ENCODE measurements at regions not wholly inside any gene's neighbourhood (a gene's known extent, or its start where the extent isn't known, plus 50 kb on each side); places are given as distances from the start of the nearest gene placed in this dataset.
"Not testable (repeated sequence)": the region's sequence is repeated elsewhere in the genome, so short reads cannot be mapped to it uniquely, and the experiment has no call there.

GRCh38 chr11:3476084-3476936 lies 97.4 kb upstream of the ZNF195 start:
- not testable (repeated sequence) for H3K27ac ChIP-seq; DNase-seq (ENCODE audit: low spot score); H3K4me3 ChIP-seq
- peak; percentile 13 for TF ChIP-seq CTCF (IDR thresholded peaks at IDR 0.05)

- not testable (repeated sequence) for H3K27ac ChIP-seq; DNase-seq (ENCODE audit: low spot score); H3K4me3 ChIP-seq
These were observed 90.0 kb upstream of the ZNF195 start for GRCh38 chr11:3468963-3469362.

DNA sequence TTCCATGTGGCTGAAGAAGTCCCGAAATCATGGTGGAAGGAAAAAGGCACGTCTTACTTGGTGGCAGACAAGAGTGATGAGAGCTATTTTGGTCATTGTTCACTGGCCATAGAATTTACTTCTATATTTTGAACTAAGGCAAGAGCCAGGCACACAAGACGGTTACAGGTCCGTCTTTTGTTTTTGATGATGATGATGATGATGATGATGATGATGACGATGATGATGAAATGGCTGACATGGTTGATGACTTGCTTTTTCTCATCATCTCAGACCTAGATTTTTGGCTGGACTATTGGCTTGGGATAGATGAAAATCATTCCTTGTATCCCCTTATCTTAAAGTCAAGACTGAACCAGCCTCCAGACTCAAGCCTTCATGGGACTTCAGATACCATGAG lies 88.7 kb upstream of the ZNF195 start:
- H3K4me3 ChIP-seq; H3K27ac ChIP-seq; DNase-seq (ENCODE audit: low spot score): not testable (repeated sequence)

DNA sequence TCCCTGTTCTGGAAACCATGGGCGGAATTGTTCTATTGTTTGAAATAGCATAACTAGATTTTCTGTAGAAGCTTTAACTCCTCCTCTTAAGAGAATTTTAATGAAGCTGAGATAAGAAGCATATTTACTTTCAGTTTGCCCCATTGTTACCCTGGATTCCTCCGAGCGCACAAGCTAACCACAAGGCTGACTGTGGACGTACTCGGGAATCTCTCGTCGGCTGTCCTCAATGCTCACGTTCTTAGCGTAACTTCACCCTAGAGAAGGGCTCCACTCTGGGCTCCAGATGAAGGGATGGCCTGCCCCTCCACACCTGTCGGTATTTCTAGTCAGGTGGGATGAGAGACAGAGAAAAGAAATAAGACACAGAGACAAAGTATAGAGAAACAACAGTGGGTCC lies 76.7 kb upstream of the ZNF195 start:
- not testable (repeated sequence) for DNase-seq (ENCODE audit: low spot score)

DNA sequence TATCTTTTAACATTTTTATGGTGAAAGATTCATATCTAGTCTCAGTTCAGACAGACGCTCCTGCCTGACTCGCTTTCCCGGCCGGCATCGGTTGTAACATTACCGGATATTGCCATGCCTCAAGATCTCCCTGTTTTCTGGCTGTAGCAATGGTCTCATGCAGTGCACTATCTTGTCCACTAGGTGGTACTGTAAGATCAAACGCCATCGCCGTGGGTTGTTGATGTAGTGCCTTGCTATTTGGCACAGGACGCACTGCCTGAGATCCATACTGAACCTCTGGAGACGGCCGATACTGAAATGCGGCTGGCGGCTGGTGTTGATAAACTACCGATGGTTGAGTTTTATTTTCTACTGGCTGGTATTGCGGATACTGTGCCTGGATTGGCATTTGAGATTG lies 75.9 kb upstream of the ZNF195 start:
- H3K27ac ChIP-seq; DNase-seq (ENCODE audit: low spot score): not testable (repeated sequence)
- TF ChIP-seq CTCF (IDR thresholded peaks at IDR 0.05) = peak; percentile 61
- H3K4me3 ChIP-seq = peak overlapping the region; percentile 29

More for the DNA sequence above, 76.7 kb upstream of the ZNF195 start:
- not testable (repeated sequence) for H3K27ac ChIP-seq, H3K4me3 ChIP-seq

DNA sequence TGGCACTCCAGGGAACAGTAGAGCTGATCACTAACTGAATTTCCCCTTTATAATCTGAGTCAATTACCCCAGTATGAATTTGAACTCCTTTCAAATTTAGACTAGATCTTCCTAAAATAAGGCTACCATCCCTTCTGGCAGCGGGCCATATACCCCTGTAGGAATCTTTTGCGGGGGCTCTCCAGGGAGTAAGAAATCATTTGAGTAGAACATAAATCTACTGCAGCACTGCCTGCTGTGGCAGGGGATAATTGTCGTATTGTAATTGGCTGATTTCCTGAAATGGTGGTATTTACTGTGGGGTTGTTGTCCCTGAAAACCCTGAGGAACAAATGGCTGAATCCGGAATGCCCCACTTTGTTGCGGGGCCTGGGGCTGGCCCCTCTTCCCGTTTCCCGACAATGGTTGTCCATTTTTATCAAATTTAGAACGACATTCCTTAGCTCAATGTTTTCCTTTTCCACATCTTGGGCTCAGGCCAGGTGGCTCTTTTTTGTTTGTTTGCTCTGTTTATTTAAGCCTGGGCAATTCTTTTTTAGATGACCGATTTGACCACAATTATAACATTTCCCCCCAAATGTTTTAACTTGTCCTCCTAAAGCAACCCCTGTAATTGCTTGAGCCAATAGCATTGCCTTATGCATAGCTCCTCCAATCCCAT lies 74.8 kb upstream of the ZNF195 start:
- H3K27ac ChIP-seq; H3K4me3 ChIP-seq; DNase-seq (ENCODE audit: low spot score): not testable (repeated sequence)

GRCh38 chr11:3450822-3451221 lies 71.9 kb upstream of the ZNF195 start:
- not testable (repeated sequence) for DNase-seq (ENCODE audit: low spot score); H3K4me3 ChIP-seq; H3K27ac ChIP-seq

- H3K27ac ChIP-seq, H3K4me3 ChIP-seq: not testable (repeated sequence)
These were observed 66.6 kb upstream of the ZNF195 start for GRCh38 chr11:3445535-3445934.

DNA sequence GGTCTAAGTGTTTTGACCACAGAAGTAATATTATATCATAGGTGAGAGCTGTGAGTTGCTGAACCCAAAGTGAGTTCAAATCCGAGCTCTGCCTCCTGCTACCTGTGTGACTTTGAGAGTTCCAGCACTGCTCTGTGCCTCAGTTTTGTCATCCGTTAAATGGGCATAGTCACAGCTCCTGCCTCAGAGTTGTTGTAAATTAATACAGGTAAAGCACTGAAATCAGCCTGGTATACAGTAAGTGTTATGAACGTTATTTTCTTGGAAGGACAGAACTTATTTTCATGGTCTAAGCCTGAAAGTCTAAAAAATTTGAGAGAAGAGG lies 65.4 kb upstream of the ZNF195 start:
- not testable (repeated sequence) for H3K4me3 ChIP-seq; DNase-seq (ENCODE audit: low spot score); H3K27ac ChIP-seq

More at GRCh38 chr11:3445535-3445934, 66.6 kb upstream of the ZNF195 start:
- DNase-seq (ENCODE audit: low spot score) = not testable (repeated sequence)

GRCh38 chr11:3443700-3444419 lies 64.9 kb upstream of the ZNF195 start:
- H3K4me3 ChIP-seq = peak overlapping the region; percentile 17

DNA sequence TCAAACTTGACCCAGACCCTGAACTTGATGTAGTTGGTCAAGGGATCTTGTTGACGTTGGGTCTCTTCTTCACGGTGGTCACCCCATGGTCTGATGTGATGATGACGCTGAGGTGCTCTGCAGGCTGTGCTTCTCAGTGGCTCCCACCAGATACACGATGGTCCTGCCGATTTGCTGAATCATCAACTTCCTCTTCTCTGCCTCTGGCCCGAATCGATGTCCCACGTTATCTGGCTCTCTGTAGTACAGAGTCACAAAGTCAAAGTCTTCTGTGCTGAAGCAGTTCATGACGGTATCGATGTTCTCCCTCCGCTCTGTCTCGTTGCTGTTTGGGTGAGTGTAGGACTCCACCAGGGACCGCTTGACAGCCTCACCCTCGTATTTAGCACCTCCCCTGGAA lies 58.5 kb upstream of the ZNF195 start:
- not testable (repeated sequence) for H3K4me3 ChIP-seq; H3K27ac ChIP-seq; DNase-seq (ENCODE audit: low spot score)

More at GRCh38 chr11:3443700-3444419, 64.9 kb upstream of the ZNF195 start:
- DNase-seq (ENCODE audit: low spot score); H3K27ac ChIP-seq: not testable (repeated sequence)

DNA sequence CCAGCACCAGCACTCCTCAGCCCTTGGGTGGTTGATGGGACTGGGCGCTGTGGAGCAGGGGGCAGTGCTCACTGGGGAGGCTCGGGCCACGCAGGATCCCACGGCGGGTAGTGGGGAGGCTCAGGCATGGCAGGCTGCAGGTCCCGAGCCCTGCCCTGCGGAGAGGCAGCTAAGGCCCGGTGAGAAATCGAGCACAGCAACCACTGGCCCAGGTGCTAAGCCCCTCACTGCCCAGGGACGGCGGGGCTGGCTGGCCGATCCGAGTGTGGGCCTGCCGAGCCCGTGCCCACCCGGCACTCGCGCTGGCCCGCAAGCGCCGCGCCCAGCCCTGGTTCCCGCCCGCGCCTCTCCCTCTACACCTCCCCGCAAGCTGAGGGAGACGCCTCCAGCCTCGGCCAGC lies 56.0 kb upstream of the ZNF195 start:
- H3K27ac ChIP-seq = no peak overlapping the region
- no peak for TF ChIP-seq CTCF (IDR thresholded peaks at IDR 0.05)
- no peak overlapping the region for H3K4me3 ChIP-seq
- no peak for DNase-seq (ENCODE audit: low spot score)

GRCh38 chr11:3429191-3429590 lies 50.2 kb upstream of the ZNF195 start:
- H3K27ac ChIP-seq, H3K4me3 ChIP-seq: not testable (repeated sequence)

More at GRCh38 chr11:3429191-3429590, 50.2 kb upstream of the ZNF195 start:
- DNase-seq (ENCODE audit: low spot score) = not testable (repeated sequence)
